NCI-H2196 (cell line): ENCODE measurements at regions not wholly inside any gene's neighbourhood (a gene's known extent, or its start where the extent isn't known, plus 50 kb on each side); places are given as distances from the start of the nearest gene placed in this dataset.

ENCODE experiments used
- DNase-seq: peaks from one replicate; lab custom pipeline; 2025; ENCODE audit not compliant: unreplicated experiment; lab: John Stamatoyannopoulos, UW

- DNase-seq: no peak
These were observed 242.2 kb downstream of the B3GLCT start for GRCh38 chr13:31441800-31442510.

GRCh38 chr13:31442571-31442970 lies 242.8 kb downstream of the B3GLCT start:
- DNase-seq: no peak

- DNase-seq: no peak
These were observed 244.6 kb downstream of the B3GLCT start for GRCh38 chr13:31444266-31444856.

GRCh38 chr13:31452525-31452924 lies 252.8 kb downstream of the B3GLCT start:
- no peak for DNase-seq

GRCh38 chr13:31455581-31455980 lies 255.8 kb downstream of the B3GLCT start:
- no peak for DNase-seq

GRCh38 chr13:31456056-31456455 lies 256.3 kb downstream of the B3GLCT start:
- DNase-seq: no peak

GRCh38 chr13:31460061-31460460 lies 260.3 kb downstream of the B3GLCT start:
- DNase-seq: no peak

GRCh38 chr13:31461923-31462322 lies 262.1 kb downstream of the B3GLCT start:
- no peak for DNase-seq

GRCh38 chr13:31462766-31463165 lies 263.0 kb downstream of the B3GLCT start:
- DNase-seq: no peak

GRCh38 chr13:31468114-31468902 lies 268.5 kb downstream of the B3GLCT start:
- no peak for DNase-seq

GRCh38 chr13:31469377-31469776 lies 269.6 kb downstream of the B3GLCT start:
- no peak for DNase-seq

- DNase-seq: no peak
These were observed 263.1 kb upstream of the RXFP2 start for GRCh38 chr13:31476266-31476665.

- no peak for DNase-seq
These were observed 262.6 kb upstream of the RXFP2 start for GRCh38 chr13:31476753-31477152.

GRCh38 chr13:31477961-31478360 lies 261.4 kb upstream of the RXFP2 start:
- DNase-seq: no peak

- no peak for DNase-seq
These were observed 254.1 kb upstream of the RXFP2 start for GRCh38 chr13:31485183-31485582.

GRCh38 chr13:31485651-31486051 lies 253.7 kb upstream of the RXFP2 start:
- DNase-seq: no peak

- no peak for DNase-seq
These were observed 244.0 kb upstream of the RXFP2 start for GRCh38 chr13:31495336-31495735.

- no peak for DNase-seq
These were observed 240.1 kb upstream of the RXFP2 start for GRCh38 chr13:31499274-31499673.

- no peak for DNase-seq
These were observed 235.7 kb upstream of the RXFP2 start for GRCh38 chr13:31503626-31504025.

GRCh38 chr13:31504918-31505317 lies 234.4 kb upstream of the RXFP2 start:
- no peak for DNase-seq

GRCh38 chr13:31512331-31512730 lies 227.0 kb upstream of the RXFP2 start:
- no peak for DNase-seq

GRCh38 chr13:31514932-31515331 lies 224.4 kb upstream of the RXFP2 start:
- DNase-seq: no peak
